WERI-Rb-1 (cell line): ENCODE measurements at regions not wholly inside any gene's neighbourhood (a gene's known extent, or its start where the extent isn't known, plus 50 kb on each side); places are given as distances from the start of the nearest gene placed in this dataset.

Experiments
- DNase-seq: peaks from one replicate; pipeline ENCODE4 v3.0.0-alpha.2; 2020
- H3K27ac ChIP-seq: fragments of 250-450 bp; sonication (Bioruptor Pico); 2 replicates; pipeline ENCODE4 v1.5.1; 2020; ENCODE audit warnings: mild to moderate bottlenecking, moderate library complexity
- H3K27me3 ChIP-seq: fragments of 250-450 bp; sonication (Bioruptor Pico); 2 replicates; pipeline ENCODE4 v1.5.1; 2021; ENCODE audit warnings: mild to moderate bottlenecking, low read depth, moderate library complexity; ENCODE audit not compliant: insufficient read depth, severe bottlenecking
- H3K36me3 ChIP-seq: fragments of 250-450 bp; sonication (Bioruptor Pico); 2 replicates; pipeline ENCODE4 v1.5.1; 2020; ENCODE audit warnings: mild to moderate bottlenecking, moderate library complexity
- H3K4me3 ChIP-seq: 2 replicates; pipeline ENCODE4 v1.5.1; 2011; ENCODE audit warnings: low read depth, mild to moderate bottlenecking, control low read depth, low read length
- H3K9me3 ChIP-seq: fragments of 250-450 bp; sonication (Bioruptor Pico); 2 replicates; pipeline ENCODE4 v1.5.1; 2021; ENCODE audit warnings: mild to moderate bottlenecking, moderate library complexity; ENCODE audit not compliant: severe bottlenecking
- CTCF ChIP-seq: IDR thresholded peaks from 2 replicates; pipeline ENCODE4 v1.5.1; 2011; ENCODE audit warnings: low read depth, mild to moderate bottlenecking, control low read depth, inconsistent platforms, low read length

- DNase-seq, result no peak
- no peak for TF ChIP-seq CTCF
- Histone ChIP-seq H3K9me3 (no peaks in the 10 kb centered on the region), H3K4me3 (no peak overlapping the region), H3K27me3 (no peaks in the 10 kb centered on the region), H3K27ac (no peak overlapping the region), H3K36me3 (no peaks in the 10 kb centered on the region)
Observed at GRCh38 chr9:129463477-129463876, 157.4 kb downstream of the C9orf50 start.

GRCh38 chr9:129462360-129462759 is 158.5 kb downstream of the C9orf50 start:
- no peaks in the 10 kb centered on the region for H3K36me3 ChIP-seq
- H3K4me3 ChIP-seq, result no peak overlapping the region
- no peaks in the 10 kb centered on the region for H3K9me3 ChIP-seq
- no peak for TF ChIP-seq CTCF
- DNase-seq, result no peak
- H3K27ac ChIP-seq, result no peak overlapping the region
- no peaks in the 10 kb centered on the region for H3K27me3 ChIP-seq

GRCh38 chr9:129460323-129461261 is 160.3 kb downstream of the C9orf50 start:
- Histone ChIP-seq H3K9me3 (no peaks in the 10 kb centered on the region), H3K36me3 (no peaks in the 10 kb centered on the region), H3K27me3 (no peaks in the 10 kb centered on the region), H3K27ac (peak overlapping the region; percentile 100), H3K4me3 (peak overlapping the region; percentile 54)
- TF ChIP-seq CTCF, result peak; percentile 30
- peak; percentile 100 for DNase-seq

GRCh38 chr9:129459547-129460322 is 161.2 kb downstream of the C9orf50 start:
- no peaks in the 10 kb centered on the region for H3K9me3 ChIP-seq
- no peaks in the 10 kb centered on the region for H3K36me3 ChIP-seq
- no peaks in the 10 kb centered on the region for H3K27me3 ChIP-seq
- DNase-seq, result no peak
- peak overlapping the region; percentile 92 for H3K27ac ChIP-seq
- TF ChIP-seq CTCF, result no peak
- H3K4me3 ChIP-seq, result peak overlapping the region; percentile 31

GRCh38 chr9:129458663-129459546 is 162.0 kb downstream of the C9orf50 start:
- TF ChIP-seq CTCF, result no peak
- DNase-seq, result peak; percentile 83
- Histone ChIP-seq H3K9me3 (no peaks in the 10 kb centered on the region), H3K27ac (peak overlapping the region; percentile 92), H3K4me3 (peak overlapping the region; percentile 10; the same call in 1 of the 2 replicates), H3K27me3 (no peaks in the 10 kb centered on the region), H3K36me3 (no peaks in the 10 kb centered on the region)
